HG02938 (cell line): ENCODE measurements at regions not wholly inside any gene's neighbourhood (a gene's known extent, or its start where the extent isn't known, plus 50 kb on each side); places are given as distances from the start of the nearest gene placed in this dataset.

Experiments used
- ATAC-seq: cut with Tn5 transposase; IDR thresholded peaks from one replicate; pipeline ENCODE4 v1.9.1; 2021; ENCODE audit warnings: mild to moderate bottlenecking, moderate library complexity; ENCODE audit not compliant: unreplicated experiment

- ATAC-seq, result no peak
Measured at GRCh38 chr2:118622913-118623312, 224.5 kb downstream of the EN1 start.

- no peak for ATAC-seq
Measured at GRCh38 chr2:118622108-118622507, 225.3 kb downstream of the EN1 start.

- ATAC-seq, result no peak
Measured at GRCh38 chr2:118618279-118618678, 229.2 kb downstream of the EN1 start.

- ATAC-seq, result no peak
Measured at GRCh38 chr2:118616432-118616831, 231.0 kb downstream of the EN1 start.

GRCh38 chr2:118614841-118615271 is 232.6 kb downstream of the EN1 start:
- no peak for ATAC-seq

- no peak for ATAC-seq
Measured at GRCh38 chr2:118613737-118614136, 233.7 kb downstream of the EN1 start.

GRCh38 chr2:118611691-118612090 is 235.8 kb downstream of the EN1 start:
- no peak for ATAC-seq

- no peak for ATAC-seq
Measured at GRCh38 chr2:118609138-118609537, 238.3 kb downstream of the EN1 start.

GRCh38 chr2:118607641-118608040 is 239.8 kb downstream of the EN1 start:
- no peak for ATAC-seq

- no peak for ATAC-seq
Measured at GRCh38 chr2:118604811-118605210, 242.6 kb downstream of the EN1 start.

GRCh38 chr2:118604371-118604770 is 243.1 kb downstream of the EN1 start:
- ATAC-seq, result no peak

GRCh38 chr2:118599141-118599540 is 248.3 kb downstream of the EN1 start:
- no peak for ATAC-seq

GRCh38 chr2:118596620-118597019 is 250.8 kb downstream of the EN1 start:
- no peak for ATAC-seq

GRCh38 chr2:118593257-118593656 is 254.2 kb downstream of the EN1 start:
- ATAC-seq, result no peak

- no peak for ATAC-seq
Measured at GRCh38 chr2:118591223-118591622, 256.2 kb downstream of the EN1 start.

GRCh38 chr2:118589721-118590120 is 257.7 kb downstream of the EN1 start:
- no peak for ATAC-seq

GRCh38 chr2:118588850-118589249 is 258.6 kb downstream of the EN1 start:
- no peak for ATAC-seq

- no peak for ATAC-seq
Measured at GRCh38 chr2:118586312-118586711, 261.1 kb downstream of the EN1 start.

GRCh38 chr2:118584877-118585276 is 262.6 kb downstream of the EN1 start:
- ATAC-seq, result no peak

GRCh38 chr2:118584062-118584749 is 263.2 kb downstream of the EN1 start:
- ATAC-seq, result no peak

- no peak for ATAC-seq
Measured at GRCh38 chr2:118582058-118582457, 265.4 kb downstream of the EN1 start.

- no peak for ATAC-seq
Measured at GRCh38 chr2:118580651-118581050, 266.8 kb downstream of the EN1 start.

GRCh38 chr2:118580107-118580506 is 267.3 kb downstream of the EN1 start:
- no peak for ATAC-seq
